Liver (tissue), 8 donors: ENCODE measurements at regions not wholly inside any gene's neighbourhood (a gene's known extent, or its start where the extent isn't known, plus 50 kb on each side); places are given as distances from the start of the nearest gene placed in this dataset.

Experiments used
- DNase-seq: peaks from one replicate; pipeline ENCODE4 v3.0.0-alpha.2; 2017; ENCODE audit warnings: low spot score
- H3K27ac ChIP-seq, 2 donors: one replicate each; pipeline ENCODE4 v1.7.0; 2013; ENCODE audit warnings: inconsistent platforms in 2 of 2, low read length in 2 of 2, control low read depth in 1 of 2, low read depth in 1 of 2, mild to moderate bottlenecking in 1 of 2
- H3K27me3 ChIP-seq, 4 donors: one replicate each; pipeline versions ENCODE4 v1.6.1 to v1.7.0; 2013; ENCODE audit warnings: low read length in 3 of 4, inconsistent platforms in 1 of 4, mild to moderate bottlenecking in 1 of 4, moderate library complexity in 1 of 4; ENCODE audit not compliant: control insufficient read depth in 4 of 4, insufficient read depth in 4 of 4
- H3K36me3 ChIP-seq, 4 donors: one replicate each; pipeline versions ENCODE4 v1.6.1 to v1.7.0; 2013; ENCODE audit warnings: low read length in 3 of 4, mild to moderate bottlenecking in 3 of 4, low read depth in 1 of 4, moderate library complexity in 1 of 4; ENCODE audit not compliant: control insufficient read depth in 4 of 4, insufficient read depth in 3 of 4
- H3K4me1 ChIP-seq, 4 donors: one replicate each; pipeline versions ENCODE4 v1.6.1 to v1.7.0; 2013; ENCODE audit warnings: low read length in 3 of 4, mild to moderate bottlenecking in 3 of 4, moderate library complexity in 1 of 4; ENCODE audit not compliant: control insufficient read depth in 4 of 4, insufficient read depth in 4 of 4
- H3K4me3 ChIP-seq, 3 donors: one replicate each; pipeline versions ENCODE4 v1.6.1 to v1.7.0; 2013; ENCODE audit warnings: low read length in 3 of 3, control low read depth in 1 of 3, low read depth in 1 of 3, mild to moderate bottlenecking in 1 of 3
- H3K9ac ChIP-seq, 2 donors: one replicate each; pipeline ENCODE4 v1.7.0; 2013; ENCODE audit warnings: low read length in 2 of 2, mild to moderate bottlenecking in 2 of 2, moderate library complexity in 2 of 2, control low read depth in 1 of 2, low read depth in 1 of 2
- H3K9me3 ChIP-seq, 4 donors: one replicate each; pipeline versions ENCODE4 v1.6.1 to v1.7.0; 2013; ENCODE audit warnings: low read length in 3 of 4; ENCODE audit not compliant: control insufficient read depth in 4 of 4
- EGR1 ChIP-seq, 2 donors: IDR thresholded peaks; 2 replicates each; pipeline ENCODE4 v1.6.1; 2016 to 2018; ENCODE audit warnings: antibody characterized with exemption in 2 of 2, low read depth in 2 of 2
- FOXA1 ChIP-seq: IDR thresholded peaks from 2 replicates; pipeline ENCODE4 v1.6.1; 2016; ENCODE audit warnings: antibody characterized with exemption
- GABPA ChIP-seq, 2 donors: IDR thresholded peaks in 1 of 2; conservative IDR thresholded peaks in 1 of 2; 2 replicates each; pipeline ENCODE4 v1.6.1; 2016; ENCODE audit warnings: antibody characterized with exemption in 2 of 2, mild to moderate bottlenecking in 1 of 2, moderate library complexity in 1 of 2
- HNF4A ChIP-seq, 2 donors: conservative IDR thresholded peaks; 2 replicates each; pipeline ENCODE4 v1.6.1; 2016; ENCODE audit warnings: antibody characterized with exemption in 2 of 2, mild to moderate bottlenecking in 2 of 2
- HNF4G ChIP-seq: IDR thresholded peaks from 2 replicates; pipeline ENCODE4 v1.6.1; 2016; ENCODE audit warnings: antibody characterized with exemption
- JUND ChIP-seq, 2 donors: IDR thresholded peaks; 2 replicates each; pipeline ENCODE4 v1.6.1; 2016; ENCODE audit warnings: antibody characterized with exemption in 2 of 2
- NR2F2 ChIP-seq: IDR thresholded peaks from 2 replicates; pipeline ENCODE4 v1.6.1; 2016; ENCODE audit warnings: antibody characterized with exemption
- RAD21 ChIP-seq, 2 donors: IDR thresholded peaks; 2 replicates each; pipeline ENCODE4 v1.6.1; 2016; ENCODE audit warnings: antibody characterized with exemption in 2 of 2, mild to moderate bottlenecking in 2 of 2
- RXRA ChIP-seq, 2 donors: IDR thresholded peaks; 2 replicates each; pipeline ENCODE4 v1.6.1; 2017 to 2018; ENCODE audit warnings: antibody characterized with exemption in 2 of 2, mild to moderate bottlenecking in 1 of 2
- SP1 ChIP-seq: IDR thresholded peaks from 2 replicates; pipeline ENCODE4 v1.6.1; 2018; ENCODE audit warnings: antibody characterized with exemption, mild to moderate bottlenecking
- TAF1 ChIP-seq: conservative IDR thresholded peaks from 2 replicates; pipeline ENCODE4 v1.6.1; 2016; ENCODE audit warnings: antibody characterized with exemption, mild to moderate bottlenecking
- YY1 ChIP-seq: IDR thresholded peaks from 2 replicates; pipeline ENCODE4 v1.6.1; 2016; ENCODE audit warnings: antibody characterized with exemption, mild to moderate bottlenecking
- ZBTB33 ChIP-seq: IDR thresholded peaks from 2 replicates; pipeline ENCODE4 v1.6.1; 2016; ENCODE audit warnings: antibody characterized with exemption
- WGBS: extraction: QIAGEN DNeasy Blood & Tissue Kit; methylation state at CpG from one replicate; pipeline ENCODE4 v1.1.7; 2013; 5-methylcytosine and 5-hydroxymethylcytosine counted together
- TF ChIP-seq, protein P1 (sequence below): IDR thresholded peaks from 2 replicates; pipeline ENCODE4 v1.6.1; 2016; ENCODE audit warnings: antibody characterized with exemption
- TF ChIP-seq, protein P2 (sequence below): IDR thresholded peaks from 2 replicates; pipeline ENCODE4 v1.6.1; 2016; ENCODE audit warnings: antibody characterized with exemption
- TF ChIP-seq, protein P3 (sequence below): fragments of 150-350 bp; IDR thresholded peaks from 2 replicates; pipeline ENCODE4 v1.5.1; 2017; ENCODE audit warnings: improper control_type of control experiment, low read depth, low read length; ENCODE audit not compliant: missing input control
- TF ChIP-seq, protein P4 (sequence below): IDR thresholded peaks from 2 replicates; pipeline ENCODE4 v1.6.1; 2016; ENCODE audit warnings: antibody characterized with exemption, mild to moderate bottlenecking
- donor health status: healthy.
- donor health status: healthy.
- donor health status: healthy.
- donor health status: healthy.
- donor health status: healthy.

GRCh38 chr15:31792611-31793199, 237.6 kb upstream of the CHRNA7 start:
- WGBS = 76% methylated on average over 9 of the region's 9 CpGs
- no peaks in the 10 kb centered on the region for H3K9me3 ChIP-seq
- no peak overlapping the region for H3K9ac ChIP-seq
- H3K36me3 ChIP-seq = no peaks in the 10 kb centered on the region
- no peak overlapping the region for H3K4me3 ChIP-seq
- no peak overlapping the region for H3K27ac ChIP-seq
- no peaks in the 10 kb centered on the region for H3K4me1 ChIP-seq
- no peaks in the 10 kb centered on the region for H3K27me3 ChIP-seq
- DNase-seq = no peak
- TF ChIP-seq RXRA (IDR thresholded peaks at IDR 0.05) (no peak), TAF1 (no peak), HNF4G (no peak), YY1 (no peak)

GRCh38 chr15:31799319-31799714, 231.0 kb upstream of the CHRNA7 start:
- H3K36me3 ChIP-seq = no peaks in the 10 kb centered on the region
- no peaks in the 10 kb centered on the region for H3K9me3 ChIP-seq
- no peak overlapping the region for H3K4me3 ChIP-seq
- no peaks in the 10 kb centered on the region for H3K4me1 ChIP-seq
- no peak for DNase-seq
- H3K27me3 ChIP-seq = no peaks in the 10 kb centered on the region
- TF ChIP-seq FOXA1 (no peak), NR2F2 (no peak), GABPA (IDR thresholded peaks at IDR 0.05 in 1 of 2, conservative IDR thresholded peaks at IDR 0.05 in 1 of 2) (no peak), SP1 (no peak), TAF1 (no peak), EGR1 (IDR thresholded peaks at IDR 0.05; ENCODE audit: low read depth in 2 of 2) (no peak), HNF4G (no peak), JUND (IDR thresholded peaks at IDR 0.05) (no peak), ZBTB33 (no peak), RXRA (IDR thresholded peaks at IDR 0.05) (no peak), YY1 (no peak), RAD21 (IDR thresholded peaks at IDR 0.05) (no peak), HNF4A (conservative IDR thresholded peaks at IDR 0.05) (no peak)
- TF ChIP-seq, protein P1, sequence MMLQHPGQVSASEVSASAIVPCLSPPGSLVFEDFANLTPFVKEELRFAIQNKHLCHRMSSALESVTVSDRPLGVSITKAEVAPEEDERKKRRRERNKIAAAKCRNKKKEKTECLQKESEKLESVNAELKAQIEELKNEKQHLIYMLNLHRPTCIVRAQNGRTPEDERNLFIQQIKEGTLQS = no peak
- TF ChIP-seq, protein P2, sequence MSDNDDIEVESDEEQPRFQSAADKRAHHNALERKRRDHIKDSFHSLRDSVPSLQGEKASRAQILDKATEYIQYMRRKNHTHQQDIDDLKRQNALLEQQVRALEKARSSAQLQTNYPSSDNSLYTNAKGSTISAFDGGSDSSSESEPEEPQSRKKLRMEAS = no peak
- TF ChIP-seq, protein P3, sequence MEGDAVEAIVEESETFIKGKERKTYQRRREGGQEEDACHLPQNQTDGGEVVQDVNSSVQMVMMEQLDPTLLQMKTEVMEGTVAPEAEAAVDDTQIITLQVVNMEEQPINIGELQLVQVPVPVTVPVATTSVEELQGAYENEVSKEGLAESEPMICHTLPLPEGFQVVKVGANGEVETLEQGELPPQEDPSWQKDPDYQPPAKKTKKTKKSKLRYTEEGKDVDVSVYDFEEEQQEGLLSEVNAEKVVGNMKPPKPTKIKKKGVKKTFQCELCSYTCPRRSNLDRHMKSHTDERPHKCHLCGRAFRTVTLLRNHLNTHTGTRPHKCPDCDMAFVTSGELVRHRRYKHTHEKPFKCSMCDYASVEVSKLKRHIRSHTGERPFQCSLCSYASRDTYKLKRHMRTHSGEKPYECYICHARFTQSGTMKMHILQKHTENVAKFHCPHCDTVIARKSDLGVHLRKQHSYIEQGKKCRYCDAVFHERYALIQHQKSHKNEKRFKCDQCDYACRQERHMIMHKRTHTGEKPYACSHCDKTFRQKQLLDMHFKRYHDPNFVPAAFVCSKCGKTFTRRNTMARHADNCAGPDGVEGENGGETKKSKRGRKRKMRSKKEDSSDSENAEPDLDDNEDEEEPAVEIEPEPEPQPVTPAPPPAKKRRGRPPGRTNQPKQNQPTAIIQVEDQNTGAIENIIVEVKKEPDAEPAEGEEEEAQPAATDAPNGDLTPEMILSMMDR = no peak
- TF ChIP-seq, protein P4, sequence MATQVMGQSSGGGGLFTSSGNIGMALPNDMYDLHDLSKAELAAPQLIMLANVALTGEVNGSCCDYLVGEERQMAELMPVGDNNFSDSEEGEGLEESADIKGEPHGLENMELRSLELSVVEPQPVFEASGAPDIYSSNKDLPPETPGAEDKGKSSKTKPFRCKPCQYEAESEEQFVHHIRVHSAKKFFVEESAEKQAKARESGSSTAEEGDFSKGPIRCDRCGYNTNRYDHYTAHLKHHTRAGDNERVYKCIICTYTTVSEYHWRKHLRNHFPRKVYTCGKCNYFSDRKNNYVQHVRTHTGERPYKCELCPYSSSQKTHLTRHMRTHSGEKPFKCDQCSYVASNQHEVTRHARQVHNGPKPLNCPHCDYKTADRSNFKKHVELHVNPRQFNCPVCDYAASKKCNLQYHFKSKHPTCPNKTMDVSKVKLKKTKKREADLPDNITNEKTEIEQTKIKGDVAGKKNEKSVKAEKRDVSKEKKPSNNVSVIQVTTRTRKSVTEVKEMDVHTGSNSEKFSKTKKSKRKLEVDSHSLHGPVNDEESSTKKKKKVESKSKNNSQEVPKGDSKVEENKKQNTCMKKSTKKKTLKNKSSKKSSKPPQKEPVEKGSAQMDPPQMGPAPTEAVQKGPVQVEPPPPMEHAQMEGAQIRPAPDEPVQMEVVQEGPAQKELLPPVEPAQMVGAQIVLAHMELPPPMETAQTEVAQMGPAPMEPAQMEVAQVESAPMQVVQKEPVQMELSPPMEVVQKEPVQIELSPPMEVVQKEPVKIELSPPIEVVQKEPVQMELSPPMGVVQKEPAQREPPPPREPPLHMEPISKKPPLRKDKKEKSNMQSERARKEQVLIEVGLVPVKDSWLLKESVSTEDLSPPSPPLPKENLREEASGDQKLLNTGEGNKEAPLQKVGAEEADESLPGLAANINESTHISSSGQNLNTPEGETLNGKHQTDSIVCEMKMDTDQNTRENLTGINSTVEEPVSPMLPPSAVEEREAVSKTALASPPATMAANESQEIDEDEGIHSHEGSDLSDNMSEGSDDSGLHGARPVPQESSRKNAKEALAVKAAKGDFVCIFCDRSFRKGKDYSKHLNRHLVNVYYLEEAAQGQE = no peak
- 85% methylated on average over 1 of the region's 1 CpG for WGBS
- no peak overlapping the region for H3K27ac ChIP-seq
- no peak overlapping the region for H3K9ac ChIP-seq
